Heart right ventricle (tissue), 16 donors: ENCODE measurements at regions not wholly inside any gene's neighbourhood (a gene's known extent, or its start where the extent isn't known, plus 50 kb on each side); places are given as distances from the start of the nearest gene placed in this dataset.

Experiments
- ATAC-seq, 8 donors: fragments of 200-7000 bp; cut with Tn5 transposase; one replicate each; pipeline ENCODE4 v1.9.1; 2020; ENCODE audit warnings: mild to moderate bottlenecking in 8 of 8, moderate library complexity in 8 of 8, moderate number of reproducible peaks in 1 of 8
- DNase-seq, 2 donors: peaks; one replicate each; pipeline ENCODE4 v3.0.0-alpha.2; 2020
- H3K27ac ChIP-seq, 10 donors: fragments of 200-600 bp; sonication (generic) in 2 of 10; one replicate each; pipeline versions ENCODE4 v1.5.0 to v1.8.0; 2020 to 2022; ENCODE audit warnings: mild to moderate bottlenecking in 3 of 10
- H3K27me3 ChIP-seq, 7 donors: fragments of 200-600 bp; one replicate each; pipeline ENCODE4 v1.8.0; 2021 to 2022; ENCODE audit warnings: mild to moderate bottlenecking in 2 of 7
- H3K36me3 ChIP-seq, 9 donors: fragments of 200-600 bp; sonication (generic) in 1 of 9; one replicate each; pipeline versions ENCODE4 v1.5.0 to v1.8.0; 2020 to 2022; ENCODE audit warnings: mild to moderate bottlenecking in 2 of 9
- H3K4me1 ChIP-seq, 9 donors: fragments of 200-600 bp; sonication (generic) in 1 of 9; one replicate each; pipeline versions ENCODE4 v1.5.0 to v1.8.0; 2020 to 2022; ENCODE audit warnings: mild to moderate bottlenecking in 4 of 9
- H3K4me3 ChIP-seq, 10 donors: fragments of 200-600 bp; sonication (generic) in 2 of 10; one replicate each; pipeline versions ENCODE4 v1.5.0 to v1.8.0; 2020 to 2022; ENCODE audit warnings: mild to moderate bottlenecking in 7 of 10, moderate library complexity in 2 of 10
- H3K9me3 ChIP-seq, 11 donors: fragments of 200-600 bp in 10 of 11; sonication (generic) in 2 of 11; one replicate each; pipeline versions ENCODE4 v1.5.0 to v1.8.0; 2013 to 2022; ENCODE audit warnings: mild to moderate bottlenecking in 2 of 11, control low read depth in 1 of 11, moderate library complexity in 1 of 11
- WGBS, 2 donors: extraction: QIAGEN DNeasy Blood & Tissue Kit; methylation state at CpG; one replicate each; pipeline ENCODE4 v1.1.7; 2013; ENCODE audit warnings: inconsistent platforms in 1 of 2; 5-methylcytosine and 5-hydroxymethylcytosine counted together
- intact Hi-C, 10 donors: fragments of 100-400 bp; cut with DNase I; formaldehyde crosslinking; loops; one replicate each; pipeline versions ENCODE4 v1.11.1 to v1.14.2; 2022
- TF ChIP-seq, protein P1 (sequence below), 9 donors: fragments of 200-600 bp; sonication (generic) in 2 of 9; IDR thresholded peaks; one replicate each; pipeline versions ENCODE4 v1.5.0 to v1.8.0; 2021 to 2022; ENCODE audit warnings: antibody characterized with exemption in 9 of 9, mild to moderate bottlenecking in 5 of 9, moderate library complexity in 1 of 9
- donor health status: Arrhythmogenic right ventricular cardiomyopathy.
- donor health status: ischemic (EF 13 %, LVEDD 7.1; RV severe dilation, severe dysfunction).
- donor health status: healthy with polysubstance abuse.
- donor health status: DM: no; HTN: yes; CAD: no.
- donor health status: DM: no; HTN: no; CAD: no.
- donor health status: ischemic (EF 25% LVEDD 6.9; RV normal size, moderate dysfunction).
- donor health status: ischemic (EF 25% LVEDD 5.7; RV mildly dilated, moderate dysfunction).
- donor health status: healthy.
- donor health status: DM: yes; HTN: yes; CAD: no.
- donor health status: Ischemic cardiomyopathy.
- donor health status: ischemic (EF 35%, LVEDD 5.7; RV mildly dilated, moderate dysfunction).
- donor health status: nonischemic (EF 11% LVEDD 7.7; RV severe dilation, severe dysfunction).
- donor health status: DM: yes; HTN: yes; CAD: no.
- donor health status: PGD.
- donor health status: ischemic (EF 29% LVEDD 5.4; RV normal size, mild dysfunction).
- donor health status: nonischemic (EF 23%, LVEDD 6.1; RV moderate dilation, normal function).

DNA sequence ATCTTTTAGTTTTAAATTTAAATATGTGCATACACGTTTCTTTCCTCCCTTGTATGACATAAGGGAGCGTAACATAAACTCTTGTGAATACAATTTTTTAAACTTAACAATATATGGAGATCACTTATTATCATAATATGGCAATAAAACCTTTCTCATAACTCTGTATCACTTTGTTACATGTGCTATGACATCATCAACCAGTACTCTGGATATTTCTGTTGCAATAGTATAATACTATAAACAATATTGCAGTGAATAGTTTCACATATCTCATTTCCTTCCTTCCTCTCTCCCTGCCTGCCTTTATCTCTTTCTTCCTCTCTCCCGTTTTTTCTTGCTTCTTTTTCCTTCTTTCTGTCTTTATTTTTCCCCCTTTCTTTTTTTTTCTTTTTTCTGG is 1278.0 kb upstream of the CNTN5 start:
- WGBS, 2 donors = 71 to 75% methylated on average over 3 of the region's 3 CpGs
- Histone ChIP-seq H3K4me3 (no peak overlapping the region), H3K27me3 (no peaks in the 10 kb centered on the region), H3K27ac (no peak overlapping the region), H3K36me3 (no peaks in the 10 kb centered on the region), H3K4me1 (peaks cover 0 to 32% (median 13%) of the 10 kb centered on the region in 9 donors), H3K9me3 (peaks cover 0 to 20% (median 0%) of the 10 kb centered on the region in 11 donors)
- TF ChIP-seq, protein P1, sequence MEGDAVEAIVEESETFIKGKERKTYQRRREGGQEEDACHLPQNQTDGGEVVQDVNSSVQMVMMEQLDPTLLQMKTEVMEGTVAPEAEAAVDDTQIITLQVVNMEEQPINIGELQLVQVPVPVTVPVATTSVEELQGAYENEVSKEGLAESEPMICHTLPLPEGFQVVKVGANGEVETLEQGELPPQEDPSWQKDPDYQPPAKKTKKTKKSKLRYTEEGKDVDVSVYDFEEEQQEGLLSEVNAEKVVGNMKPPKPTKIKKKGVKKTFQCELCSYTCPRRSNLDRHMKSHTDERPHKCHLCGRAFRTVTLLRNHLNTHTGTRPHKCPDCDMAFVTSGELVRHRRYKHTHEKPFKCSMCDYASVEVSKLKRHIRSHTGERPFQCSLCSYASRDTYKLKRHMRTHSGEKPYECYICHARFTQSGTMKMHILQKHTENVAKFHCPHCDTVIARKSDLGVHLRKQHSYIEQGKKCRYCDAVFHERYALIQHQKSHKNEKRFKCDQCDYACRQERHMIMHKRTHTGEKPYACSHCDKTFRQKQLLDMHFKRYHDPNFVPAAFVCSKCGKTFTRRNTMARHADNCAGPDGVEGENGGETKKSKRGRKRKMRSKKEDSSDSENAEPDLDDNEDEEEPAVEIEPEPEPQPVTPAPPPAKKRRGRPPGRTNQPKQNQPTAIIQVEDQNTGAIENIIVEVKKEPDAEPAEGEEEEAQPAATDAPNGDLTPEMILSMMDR (IDR thresholded peaks at IDR 0.05) = no peak
- no peak for DNase-seq
- ATAC-seq = no peak
- intact Hi-C loops = no loop called here

DNA sequence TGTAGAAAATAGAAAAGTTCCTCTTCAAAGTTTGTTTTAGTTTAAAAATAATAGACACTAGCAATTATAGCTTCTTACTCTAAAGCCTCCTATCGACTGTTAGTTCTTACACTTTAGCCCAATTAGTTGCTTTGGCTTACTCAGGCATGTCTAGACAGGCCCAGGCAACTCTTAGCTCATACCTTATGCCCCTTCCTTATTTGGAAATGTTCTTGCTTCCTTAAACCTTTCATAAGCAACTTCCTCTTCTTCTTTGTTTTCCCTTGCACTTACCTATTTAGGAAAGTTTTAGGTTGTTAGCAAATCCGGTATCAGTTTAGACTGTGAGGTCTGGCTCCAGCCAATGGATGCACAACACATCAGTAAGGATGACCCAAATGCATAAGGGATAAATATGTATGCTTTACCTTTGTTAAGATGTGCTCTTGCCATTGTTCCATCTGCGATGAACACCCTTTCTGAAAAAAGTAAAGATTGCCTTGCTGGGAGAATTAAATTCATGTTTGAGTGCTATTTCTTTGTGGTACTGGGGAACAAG is 1277.5 kb upstream of the CNTN5 start:
- peaks cover 0 to 35% (median 13%) of the 10 kb centered on the region in 9 donors for H3K4me1 ChIP-seq
- TF ChIP-seq, protein P1 (IDR thresholded peaks at IDR 0.05) = no peak
- H3K27ac ChIP-seq = no peak overlapping the region
- peaks cover 0 to 18% (median 0%) of the 10 kb centered on the region in 11 donors for H3K9me3 ChIP-seq
- intact Hi-C loops = no loop called here
- ATAC-seq (no peak), DNase-seq (no peak)
- H3K36me3 ChIP-seq = no peaks in the 10 kb centered on the region
- no peak overlapping the region for H3K4me3 ChIP-seq
- 87 to 89% methylated on average over 3 of the region's 3 CpGs for WGBS, 2 donors
- no peaks in the 10 kb centered on the region for H3K27me3 ChIP-seq

DNA sequence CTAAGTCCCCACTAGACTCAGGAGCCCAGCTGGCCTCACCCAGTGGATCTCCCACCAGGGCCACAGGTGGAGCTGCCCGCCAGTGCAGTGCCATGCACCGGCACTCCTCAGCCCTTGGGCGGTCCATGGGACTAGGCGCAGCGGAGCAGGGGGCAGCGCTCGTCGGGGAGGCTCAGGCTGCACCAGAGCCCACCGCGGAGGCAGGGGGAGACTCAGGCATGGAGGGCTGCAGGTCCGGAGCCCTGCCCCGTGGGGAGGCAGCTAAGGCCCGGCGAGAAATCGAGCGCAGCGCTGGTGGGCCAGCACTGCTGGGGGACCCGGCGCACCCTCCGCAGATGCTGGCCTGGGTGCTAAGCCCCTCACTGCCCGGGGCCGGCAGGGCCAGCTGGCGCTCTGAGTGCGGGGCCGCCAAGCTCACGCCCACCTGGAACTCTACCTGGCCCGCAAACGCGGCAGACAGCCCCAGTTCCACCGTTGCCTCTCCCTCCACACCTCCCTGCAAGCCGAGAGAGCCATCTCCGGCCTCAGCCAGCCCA is 1275.2 kb upstream of the CNTN5 start:
- Histone ChIP-seq H3K27ac (no peak overlapping the region), H3K9me3 (peaks cover 0 to 18% (median 0%) of the 10 kb centered on the region in 11 donors), H3K36me3 (no peaks in the 10 kb centered on the region), H3K27me3 (no peaks in the 10 kb centered on the region), H3K4me3 (no peak overlapping the region), H3K4me1 (peaks cover 0 to 26% (median 5%) of the 10 kb centered on the region in 9 donors)
- WGBS, 2 donors = 82 to 84% methylated on average over 30 to 32 of the region's 32 CpGs
- ATAC-seq (no peak), DNase-seq (no peak)
- TF ChIP-seq, protein P1 (IDR thresholded peaks at IDR 0.05) = no peak
- intact Hi-C loops = no loop called here

DNA sequence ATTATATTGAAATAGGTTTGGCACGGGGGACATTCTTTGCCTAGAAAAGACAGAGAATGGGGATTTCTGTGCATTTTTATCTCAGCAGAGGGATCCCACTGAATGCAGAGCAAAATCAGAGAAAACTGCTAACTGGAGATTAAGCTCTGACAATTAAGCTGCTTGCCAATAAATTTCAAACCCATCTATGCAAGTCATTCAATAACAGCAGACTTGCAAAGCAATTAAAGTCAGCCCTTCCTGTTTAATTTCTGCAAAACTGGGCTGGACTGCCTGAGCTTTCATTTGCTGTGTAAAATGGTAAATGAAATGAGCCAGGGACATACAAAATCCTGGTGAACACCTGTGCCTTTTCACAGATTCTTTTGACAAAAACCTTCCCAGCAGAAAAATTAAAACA is 1273.9 kb upstream of the CNTN5 start:
- Histone ChIP-seq H3K27me3 (no peaks in the 10 kb centered on the region), H3K27ac (peak overlapping the region in 1 of 10 donors; percentile 6), H3K4me1 (peaks cover 0 to 22% (median 3%) of the 10 kb centered on the region in 9 donors), H3K4me3 (no peak overlapping the region), H3K36me3 (no peaks in the 10 kb centered on the region), H3K9me3 (peaks cover 0 to 22% (median 0%) of the 10 kb centered on the region in 11 donors)
- TF ChIP-seq, protein P1 (IDR thresholded peaks at IDR 0.05) = no peak
- 2 to 23% methylated on average over 1 of the region's 1 CpG for WGBS, 2 donors
- no peak for ATAC-seq
- no peak for DNase-seq
- intact Hi-C loops = no loop called here
